ENCODE measurements at regions not wholly inside any gene's neighbourhood (a gene's known extent, or its start where the extent isn't known, plus 50 kb on each side); places are given as distances from the start of the nearest gene placed in this dataset.
"Not testable (repeated sequence)": the region's sequence is repeated elsewhere in the genome, so short reads cannot be mapped to it uniquely, and the experiment has no call there.

DNA sequence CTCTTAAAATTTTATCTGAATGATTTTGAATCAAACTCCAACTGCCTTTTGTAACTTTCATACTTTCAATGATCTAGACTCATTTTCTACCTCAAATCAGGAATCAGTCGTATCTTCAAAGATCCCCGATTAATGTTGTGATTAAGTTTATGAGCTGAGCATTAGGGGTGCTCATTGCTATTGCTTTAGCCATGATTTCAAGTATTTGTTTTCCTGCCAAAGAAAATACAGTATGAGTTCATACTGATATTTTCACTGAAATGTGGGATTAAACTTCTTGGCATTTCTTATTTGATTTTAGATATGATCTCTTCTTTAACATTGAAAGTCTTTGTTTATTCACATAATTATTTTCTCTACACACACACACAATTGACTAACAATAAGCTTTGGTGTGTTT, 785.6 kb downstream of the NTRK3 start:
- ATAC-seq (no peak), DNase-seq (ENCODE audit: low spot score) (no peak)
- intact Hi-C loops (cut with DNase I): no loop called here

DNA sequence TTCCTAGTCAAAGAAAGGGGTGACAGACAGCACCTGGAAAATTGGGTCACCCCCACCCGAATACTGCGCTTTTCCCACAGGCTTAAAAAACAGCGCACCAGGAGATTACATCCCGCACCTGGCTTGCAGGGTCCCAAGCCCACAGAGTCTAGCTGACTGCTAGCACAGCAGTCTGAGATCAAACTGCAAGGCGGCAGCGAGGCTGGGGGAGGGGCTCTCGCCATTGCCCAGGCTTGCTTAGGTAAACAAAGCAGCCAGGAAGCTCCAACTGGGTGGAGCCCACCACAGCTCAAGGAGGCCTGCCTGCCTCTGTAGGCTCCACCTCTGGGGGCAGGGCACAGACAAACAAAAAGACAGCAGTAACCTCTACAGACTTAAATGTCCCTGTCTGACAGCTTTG, 792.6 kb downstream of the NTRK3 start:
- intact Hi-C loops (cut with DNase I); DNase-seq (ENCODE audit: low spot score); ATAC-seq: not testable (repeated sequence)

DNA sequence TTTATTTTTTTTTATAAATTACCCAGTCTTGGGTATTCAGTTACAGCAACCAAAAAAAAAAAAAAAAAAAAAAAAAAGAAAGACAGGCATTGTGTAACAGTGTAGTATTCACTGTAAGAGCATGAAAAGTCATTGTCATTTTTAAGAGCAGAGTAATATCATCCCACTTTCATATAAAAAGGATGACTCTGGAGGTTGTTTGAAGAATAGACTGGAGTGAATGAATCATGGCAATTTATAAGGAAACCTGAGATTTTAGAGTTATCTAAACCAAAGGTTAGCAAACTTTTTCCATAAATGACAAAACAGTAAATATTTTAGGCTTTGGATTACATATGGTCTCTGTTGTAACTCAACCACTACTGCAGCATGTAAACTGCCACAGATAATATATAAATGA, 794.9 kb downstream of the NTRK3 start:
- DNase-seq (ENCODE audit: low spot score): no peak
- intact Hi-C loops (cut with DNase I): no loop called here

DNA sequence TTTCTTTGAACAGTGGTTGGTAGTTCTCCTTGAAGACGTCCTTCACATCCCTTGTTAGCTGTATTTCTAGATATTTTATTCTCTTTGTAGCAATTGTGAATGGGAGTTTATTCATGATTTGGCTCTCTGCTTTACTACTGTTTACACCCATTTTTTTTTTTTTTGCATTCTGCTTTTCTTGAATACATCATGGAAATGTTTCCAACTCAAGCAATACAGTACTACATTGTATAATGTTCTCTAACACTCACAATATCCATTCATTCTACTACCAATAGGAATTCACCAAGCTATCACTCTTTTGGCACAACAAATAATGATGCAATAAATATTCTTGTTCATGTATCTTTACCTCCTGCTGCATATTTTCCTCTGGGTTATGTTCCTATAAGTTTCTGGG, 801.7 kb downstream of the NTRK3 start:
- ATAC-seq (no peak), DNase-seq (ENCODE audit: low spot score) (no peak)
- intact Hi-C loops (cut with DNase I): no loop called here

More for the DNA sequence above, 794.9 kb downstream of the NTRK3 start:
- ATAC-seq: no peak

DNA sequence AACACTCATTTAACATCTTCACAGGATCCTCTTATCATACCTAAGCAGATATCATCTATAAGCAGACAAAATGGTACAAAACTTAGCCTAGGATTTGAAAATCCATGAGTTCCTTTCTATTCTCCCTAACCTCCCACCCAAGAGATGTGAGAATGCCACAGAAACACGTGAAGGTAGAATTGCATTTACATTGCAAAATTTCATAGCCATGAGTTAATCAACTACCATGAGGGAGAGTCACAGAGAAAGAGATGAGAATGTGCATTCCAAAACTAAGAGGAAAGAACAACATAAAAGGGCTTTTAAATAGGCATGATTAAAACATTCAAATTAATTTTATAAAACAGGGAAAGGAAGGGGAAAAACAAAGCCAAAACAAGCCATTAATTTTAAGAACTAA, 806.2 kb downstream of the NTRK3 start:
- intact Hi-C loops (cut with DNase I): no loop called here
- no peak for DNase-seq (ENCODE audit: low spot score)
- ATAC-seq: no peak

DNA sequence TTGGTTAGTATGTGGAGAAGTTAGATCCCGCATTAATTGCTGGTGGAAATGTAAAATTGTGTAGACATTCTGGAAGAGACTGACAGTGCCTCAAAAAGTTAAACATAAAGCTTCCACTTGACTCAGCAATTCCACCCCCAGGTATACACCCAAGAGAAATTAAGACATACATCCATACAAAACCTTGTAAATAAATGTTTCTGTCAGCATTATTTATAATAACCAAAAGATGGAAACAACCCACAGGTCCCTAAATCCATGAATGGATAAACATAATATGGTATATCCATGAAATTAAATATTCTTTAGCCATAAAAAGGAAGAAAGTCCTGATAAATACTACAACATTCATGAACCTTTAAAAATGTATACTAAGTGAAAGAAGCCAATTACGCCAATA, 817.4 kb downstream of the NTRK3 start:
- no peak for ATAC-seq
- intact Hi-C loops (cut with DNase I): no loop called here
- DNase-seq (ENCODE audit: low spot score): no peak

DNA sequence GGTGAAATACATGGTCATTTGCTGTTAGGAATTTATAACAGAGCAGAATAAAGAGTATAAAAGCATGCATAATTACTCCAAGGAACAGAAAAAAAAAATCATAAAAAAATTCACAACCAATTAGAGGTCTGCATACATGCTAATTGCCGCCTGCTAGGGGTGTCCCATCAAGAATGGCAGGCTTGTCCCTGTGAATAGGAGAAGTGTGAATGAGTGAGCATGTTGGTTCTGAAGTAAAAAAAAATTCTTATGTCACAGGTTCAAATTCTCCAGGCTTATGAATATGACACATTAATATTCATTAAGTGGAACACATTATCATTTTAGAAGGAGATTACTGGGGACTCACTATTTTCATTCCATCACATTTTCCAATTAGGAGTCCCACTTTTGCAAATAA, 822.7 kb downstream of the NTRK3 start:
- ATAC-seq: no peak
- no peak for DNase-seq (ENCODE audit: low spot score)
- intact Hi-C loops (cut with DNase I): no loop called here

DNA sequence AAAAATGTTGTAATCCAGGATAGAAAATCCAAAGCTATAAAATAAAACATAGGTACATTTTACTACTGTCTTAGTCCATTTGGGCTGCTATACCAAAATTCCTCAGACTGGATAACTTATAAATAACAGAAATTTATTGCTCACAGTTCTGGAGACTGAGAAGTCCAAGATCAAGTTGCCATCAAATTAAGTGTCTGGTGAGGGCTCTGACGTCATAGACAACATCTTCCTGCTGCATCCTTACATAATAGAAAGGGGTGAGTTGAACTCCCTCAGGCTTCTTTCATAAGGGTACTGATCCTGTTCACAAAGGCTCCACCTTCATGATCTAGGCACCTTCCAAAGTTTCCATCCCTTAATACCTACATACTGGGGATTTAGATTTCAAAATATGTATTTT, 826.8 kb downstream of the NTRK3 start:
- ATAC-seq (no peak), DNase-seq (ENCODE audit: low spot score) (no peak)
- intact Hi-C loops (cut with DNase I): no loop called here

DNA sequence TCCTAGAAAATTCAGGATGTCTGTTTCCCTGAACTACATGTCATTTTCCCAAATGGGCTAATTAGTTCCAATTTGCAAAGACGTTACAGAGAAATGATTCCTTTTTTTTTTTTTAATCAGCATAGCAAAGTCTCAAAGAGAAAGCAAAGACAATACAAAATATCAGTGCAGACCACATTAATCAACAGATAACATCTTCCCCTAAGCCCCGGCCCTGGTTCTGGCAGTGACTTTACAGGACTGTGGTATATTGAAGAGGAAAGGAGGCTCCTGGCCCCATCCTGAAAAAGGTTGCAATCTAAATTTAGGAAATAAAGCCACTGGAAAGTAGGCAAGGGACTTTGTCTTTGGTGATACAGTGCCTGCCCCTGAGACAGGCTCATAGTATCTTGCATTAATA, 836.5 kb downstream of the NTRK3 start:
- intact Hi-C loops (cut with DNase I): no loop called here
- ATAC-seq (no peak), DNase-seq (ENCODE audit: low spot score) (no peak)

DNA sequence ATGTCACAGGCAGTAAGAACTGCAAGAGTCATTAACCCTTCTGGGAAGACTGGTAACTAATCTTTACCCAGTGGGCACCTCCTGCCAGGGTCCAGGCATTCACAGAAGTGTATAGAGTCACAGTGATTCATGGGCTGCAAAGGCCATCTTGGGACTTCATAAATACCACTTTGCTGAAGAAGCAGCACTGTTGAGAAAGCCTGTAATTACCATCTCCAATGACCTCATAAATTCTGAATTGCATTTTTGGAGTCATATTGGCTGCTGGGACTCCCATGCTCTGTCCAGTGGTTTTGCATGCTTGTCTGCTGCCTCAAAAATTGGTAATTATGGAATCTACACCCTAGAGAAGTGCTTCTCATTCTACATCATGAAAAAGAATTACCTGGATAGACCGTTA, 837.2 kb downstream of the NTRK3 start:
- no peak for ATAC-seq
- no peak for DNase-seq (ENCODE audit: low spot score)
- intact Hi-C loops (cut with DNase I): no loop called here

DNA sequence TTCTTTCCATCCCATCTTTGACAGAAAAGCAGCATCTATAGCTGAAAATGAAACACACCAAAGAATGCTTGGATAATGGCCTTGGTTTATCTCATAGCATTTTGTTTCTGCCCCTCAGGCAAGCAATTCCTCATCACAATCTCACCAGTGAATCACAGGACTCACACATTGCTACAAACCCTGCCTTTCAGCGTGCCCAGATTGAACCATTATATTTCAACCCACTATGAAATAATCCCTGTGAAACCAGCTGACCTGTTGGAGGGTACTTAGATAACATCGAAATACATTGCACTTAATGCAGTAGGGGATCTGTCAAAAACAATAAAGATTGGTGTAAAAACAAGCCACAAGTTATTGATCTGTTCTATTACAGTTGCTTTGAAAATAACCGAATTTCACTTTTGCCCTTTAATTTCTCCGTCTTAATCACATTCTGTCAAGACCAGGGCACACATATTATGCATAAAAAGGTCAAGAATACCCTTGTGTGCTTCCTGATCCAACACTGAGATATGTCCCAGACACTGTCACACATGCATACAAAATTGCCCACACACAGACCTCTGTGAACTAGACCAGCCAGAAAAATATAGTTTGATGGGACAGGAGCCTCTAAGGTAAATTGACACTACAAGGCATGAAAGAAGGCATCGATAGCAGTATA, 839.8 kb downstream of the NTRK3 start:
- ATAC-seq (no peak), DNase-seq (ENCODE audit: low spot score) (no peak)
- intact Hi-C loops (cut with DNase I): no loop called here

DNA sequence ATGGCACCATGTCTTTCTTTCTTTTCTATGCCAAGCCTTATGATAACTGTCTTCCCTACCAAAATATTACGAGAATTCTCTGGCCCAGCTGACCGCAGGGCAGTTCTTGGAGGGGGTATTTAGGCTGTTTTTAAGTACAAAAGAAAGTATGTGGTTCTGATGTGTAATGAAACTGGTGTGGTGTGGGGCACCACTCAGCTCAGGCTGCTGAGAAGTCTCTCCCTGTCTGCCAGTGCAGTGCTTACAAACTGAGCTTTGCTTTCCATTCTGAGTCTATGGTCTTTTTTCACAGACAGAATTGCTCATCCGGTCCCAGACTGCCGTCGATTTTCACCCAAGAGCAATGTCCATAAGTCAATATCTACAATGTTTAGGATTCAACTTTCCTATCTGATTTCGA, 847.6 kb downstream of the NTRK3 start:
- intact Hi-C loops (cut with DNase I): no loop called here
- ATAC-seq: no peak
- no peak for DNase-seq (ENCODE audit: low spot score)

DNA sequence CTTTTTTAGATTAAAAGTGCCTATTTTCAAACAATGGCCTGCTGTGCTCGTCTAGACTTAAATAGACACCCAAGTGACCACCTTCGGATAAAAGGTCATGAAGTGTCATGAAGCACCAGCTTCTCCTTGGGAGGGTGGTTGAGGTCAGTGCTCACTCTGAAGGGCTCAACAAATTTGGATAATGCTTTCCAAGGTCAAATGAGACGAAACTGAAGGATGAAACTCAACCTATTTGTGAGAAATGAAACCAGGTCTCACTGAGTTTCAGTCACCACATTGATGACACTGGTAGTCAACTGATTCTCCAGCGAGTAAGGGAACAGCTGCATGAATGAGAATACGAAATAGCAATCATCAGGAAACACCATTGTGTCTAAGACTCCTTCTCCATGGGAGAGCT, 852.6 kb downstream of the NTRK3 start:
- DNase-seq (ENCODE audit: low spot score) (no peak), ATAC-seq (no peak)
- intact Hi-C loops (cut with DNase I): no loop called here

DNA sequence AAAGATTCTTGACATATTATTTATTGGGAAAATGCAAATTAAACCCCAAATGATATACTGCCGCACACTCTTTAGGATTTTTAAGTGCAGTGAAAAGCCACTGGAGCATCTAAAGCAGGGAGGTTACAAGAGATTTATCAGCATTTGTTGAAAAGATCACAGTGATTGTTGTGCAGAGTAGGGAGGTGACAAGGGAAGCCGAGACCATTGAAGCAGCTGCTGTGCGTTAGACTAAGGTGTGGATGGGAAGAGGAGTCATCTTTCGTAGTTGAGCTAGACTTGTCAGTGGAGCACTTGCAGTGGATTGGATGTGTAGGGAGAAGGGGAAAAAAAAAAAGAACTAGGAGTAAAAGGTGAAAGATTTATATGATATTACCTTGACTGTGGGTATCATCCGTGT, 854.6 kb downstream of the NTRK3 start:
- DNase-seq (ENCODE audit: low spot score) (no peak), ATAC-seq (no peak)
- intact Hi-C loops (cut with DNase I): no loop called here

DNA sequence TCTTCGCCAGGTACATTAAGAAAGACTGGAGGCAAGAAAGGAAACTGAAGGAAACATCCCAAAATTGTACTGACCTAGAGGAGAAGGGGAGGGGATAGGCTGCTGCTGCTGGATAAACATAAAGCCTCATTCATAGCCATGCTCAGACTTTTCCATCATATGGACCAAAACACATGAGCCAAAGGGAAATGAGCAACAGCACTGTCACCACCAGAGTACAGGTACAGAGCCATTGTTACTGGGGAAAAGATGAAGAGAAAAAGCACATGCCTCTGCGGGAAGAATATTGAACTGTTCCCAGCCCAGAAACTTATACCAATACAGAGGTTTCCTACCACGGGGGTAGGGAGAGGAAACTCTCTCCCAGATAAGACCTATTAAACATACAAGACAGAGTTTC, 861.9 kb downstream of the NTRK3 start:
- ATAC-seq (no peak), DNase-seq (ENCODE audit: low spot score) (no peak)
- intact Hi-C loops (cut with DNase I): no loop called here

DNA sequence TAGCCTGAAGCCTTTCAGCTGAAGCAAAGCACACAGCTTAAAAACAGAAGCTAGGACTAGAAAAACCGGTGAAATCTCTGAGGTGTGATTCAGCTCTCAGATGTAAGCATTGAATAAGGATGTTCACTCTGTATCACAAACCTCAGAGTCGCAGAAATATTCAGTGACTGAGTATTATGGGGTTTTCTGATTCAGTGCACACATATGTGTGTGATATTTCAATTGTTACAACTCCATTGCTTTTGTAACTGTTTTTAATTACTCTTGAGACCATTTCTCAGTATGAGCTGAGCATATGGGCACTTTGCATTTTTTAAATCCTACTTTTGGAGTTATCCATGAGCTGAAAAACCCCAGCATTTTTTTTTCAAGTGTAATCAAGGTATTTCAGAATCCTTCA, 868.8 kb downstream of the NTRK3 start:
- ATAC-seq: no peak
- intact Hi-C loops (cut with DNase I): no loop called here

DNA sequence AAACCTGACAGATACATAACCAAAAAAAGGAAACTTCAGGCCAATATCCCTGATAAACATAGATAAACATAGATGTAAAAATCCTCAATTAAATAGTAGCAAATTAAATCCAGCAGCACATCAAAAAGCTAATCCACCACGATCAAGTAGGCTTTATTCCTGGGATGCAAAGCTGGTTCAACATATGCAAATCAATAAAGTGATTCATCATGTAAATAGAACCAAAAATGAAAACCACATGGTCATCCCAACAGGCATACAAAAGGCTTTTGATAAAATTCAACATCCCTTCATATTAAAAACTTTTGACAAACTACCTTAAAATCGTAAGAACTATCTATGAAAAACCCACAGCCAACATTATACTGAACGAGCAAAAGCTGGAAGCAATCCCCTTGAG, 882.2 kb downstream of the NTRK3 start:
- ATAC-seq: no peak
- intact Hi-C loops (cut with DNase I): no loop called here
- no peak for DNase-seq (ENCODE audit: low spot score)

More for the DNA sequence above, 868.8 kb downstream of the NTRK3 start:
- no peak for DNase-seq (ENCODE audit: low spot score)

DNA sequence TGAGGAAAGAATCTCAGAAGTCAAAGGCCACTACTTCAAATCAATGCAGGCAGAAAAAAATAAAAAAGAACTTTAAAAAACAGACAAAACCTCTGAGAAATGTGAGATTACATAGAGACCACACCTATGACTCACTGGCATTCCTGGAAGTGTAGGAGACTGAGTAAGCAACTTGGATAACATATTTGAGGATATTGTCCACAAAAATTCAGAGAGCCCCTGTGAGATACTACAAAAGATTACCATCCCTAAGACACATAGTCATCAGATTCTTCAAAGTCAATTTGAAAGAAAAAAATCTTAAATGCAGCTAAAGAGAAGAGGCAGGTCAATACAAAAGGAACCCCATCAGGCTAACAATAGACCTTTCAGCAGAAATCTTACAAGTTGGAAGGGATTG, 887.3 kb downstream of the NTRK3 start:
- intact Hi-C loops (cut with DNase I): no loop called here
- DNase-seq (ENCODE audit: low spot score) (no peak), ATAC-seq (no peak)

DNA sequence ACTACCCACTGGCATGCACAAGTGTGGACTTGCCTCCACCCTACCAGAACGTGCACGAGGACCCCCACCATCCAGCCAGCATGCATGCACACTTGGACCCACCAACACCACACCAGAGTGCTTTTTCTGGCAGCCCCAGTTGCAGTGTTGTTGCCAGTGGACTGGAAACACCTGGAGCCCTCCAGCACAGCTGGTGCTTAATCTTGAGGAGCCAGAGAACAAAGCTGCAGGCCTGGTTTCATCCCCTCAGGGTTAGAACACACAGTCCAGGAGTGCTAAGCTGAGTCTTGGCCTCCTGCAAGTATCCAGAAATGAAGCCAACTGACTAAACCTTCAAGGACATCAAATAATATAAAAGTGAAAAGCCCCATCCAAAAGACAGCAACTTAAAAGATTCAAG, 888.0 kb downstream of the NTRK3 start:
- ATAC-seq (no peak), DNase-seq (ENCODE audit: low spot score) (no peak)
- intact Hi-C loops (cut with DNase I): no loop called here

DNA sequence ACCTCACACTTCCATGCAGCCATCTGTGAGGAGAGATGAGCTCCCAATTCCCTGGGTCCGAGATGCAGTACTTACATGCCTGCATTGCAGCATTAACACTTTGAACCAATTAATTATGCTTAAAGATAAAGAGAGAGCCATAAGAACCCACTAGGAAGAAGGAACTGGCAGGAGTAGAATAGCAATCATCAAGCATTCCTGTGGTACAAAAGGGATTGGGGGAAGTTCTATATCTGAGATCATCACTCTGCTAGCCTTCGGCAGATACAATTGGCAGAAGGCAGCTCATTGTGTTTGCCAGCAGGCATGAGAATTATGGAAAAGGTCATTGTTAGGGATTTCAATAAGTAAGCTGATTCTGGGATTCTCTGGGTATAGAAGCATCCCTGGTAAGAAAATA, 891.4 kb downstream of the NTRK3 start:
- no peak for ATAC-seq
- intact Hi-C loops (cut with DNase I): no loop called here
- DNase-seq (ENCODE audit: low spot score): no peak

DNA sequence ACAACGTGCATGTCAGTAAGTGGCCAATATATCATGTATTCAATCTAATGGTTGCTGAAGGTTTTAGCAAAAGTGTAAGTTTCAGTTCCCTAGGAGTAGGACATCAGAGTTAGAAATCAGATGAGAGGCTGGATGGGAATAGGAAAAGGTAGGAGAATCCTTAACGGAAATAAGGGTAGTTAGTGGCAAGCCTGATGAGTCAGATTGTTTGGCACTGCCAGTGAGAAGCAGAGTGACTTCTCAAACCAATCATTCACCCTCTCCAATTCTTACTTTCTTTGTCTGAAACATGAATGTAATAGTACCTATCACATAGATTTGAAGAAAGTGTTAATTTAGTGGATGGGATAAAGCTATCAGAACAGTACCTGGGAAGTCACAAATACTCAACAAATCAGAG, 894.0 kb downstream of the NTRK3 start:
- no peak for ATAC-seq
- no peak for DNase-seq (ENCODE audit: low spot score)
- intact Hi-C loops (cut with DNase I): no loop called here

All from sciatic nerve (tissue), 2 donors.